ENCODE measurements at regions not wholly inside any gene's neighbourhood (a gene's known extent, or its start where the extent isn't known, plus 50 kb on each side); places are given as distances from the start of the nearest gene placed in this dataset.

- Histone ChIP-seq H3K4me3 (peak overlapping the region; percentile 23 to 65 (median 49)), H3K4me1 (no peaks in the 10 kb centered on the region), H3K9me3 (no peaks in the 10 kb centered on the region), H3K27ac (no peak overlapping the region), H3K27me3 (no peaks in the 10 kb centered on the region), H3K36me3 (no peaks in the 10 kb centered on the region)
- no peak for DNase-seq (ENCODE audit: low spot score in 2 of 2)
- intact Hi-C loops (cut with DNase I; ENCODE audit: low total_unique reads): no loop called here
- TF ChIP-seq POLR2AphosphoS5 (IDR thresholded peaks at IDR 0.05): no peak
- no peak for TF ChIP-seq POLR2A (IDR thresholded peaks at IDR 0.05)
- no peak for TF ChIP-seq CTCF (IDR thresholded peaks at IDR 0.05)
These were observed 767.3 kb upstream of the TBX3 start for GRCh38 chr12:115451151-115451779.

- Histone ChIP-seq H3K4me3 (no peak overlapping the region), H3K27me3 (no peaks in the 10 kb centered on the region), H3K36me3 (no peaks in the 10 kb centered on the region), H3K27ac (no peak overlapping the region), H3K9me3 (no peaks in the 10 kb centered on the region), H3K4me1 (no peaks in the 10 kb centered on the region)
- DNase-seq (ENCODE audit: low spot score in 2 of 2): no peak
- TF ChIP-seq POLR2AphosphoS5 (IDR thresholded peaks at IDR 0.05) (no peak), CTCF (IDR thresholded peaks at IDR 0.05) (no peak), POLR2A (IDR thresholded peaks at IDR 0.05) (no peak)
- intact Hi-C loops (cut with DNase I; ENCODE audit: low total_unique reads): no loop called here
These were observed 766.7 kb upstream of the TBX3 start for GRCh38 chr12:115450710-115451109.

GRCh38 chr12:115450017-115450416 is 766.0 kb upstream of the TBX3 start:
- H3K4me1 ChIP-seq: no peaks in the 10 kb centered on the region
- no peak for DNase-seq (ENCODE audit: low spot score in 2 of 2)
- no peaks in the 10 kb centered on the region for H3K36me3 ChIP-seq
- intact Hi-C loops (cut with DNase I; ENCODE audit: low total_unique reads): no loop called here
- H3K4me3 ChIP-seq: no peak overlapping the region
- no peaks in the 10 kb centered on the region for H3K27me3 ChIP-seq
- H3K27ac ChIP-seq: no peak overlapping the region
- no peak for TF ChIP-seq POLR2A (IDR thresholded peaks at IDR 0.05)
- no peak for TF ChIP-seq POLR2AphosphoS5 (IDR thresholded peaks at IDR 0.05)
- TF ChIP-seq CTCF (IDR thresholded peaks at IDR 0.05): no peak
- no peaks in the 10 kb centered on the region for H3K9me3 ChIP-seq

GRCh38 chr12:115449526-115449925 is 765.6 kb upstream of the TBX3 start:
- no peaks in the 10 kb centered on the region for H3K9me3 ChIP-seq
- no peaks in the 10 kb centered on the region for H3K4me1 ChIP-seq
- no peaks in the 10 kb centered on the region for H3K27me3 ChIP-seq
- no peak for DNase-seq (ENCODE audit: low spot score in 2 of 2)
- TF ChIP-seq CTCF (IDR thresholded peaks at IDR 0.05) (no peak), POLR2AphosphoS5 (IDR thresholded peaks at IDR 0.05) (no peak), POLR2A (IDR thresholded peaks at IDR 0.05) (no peak)
- no peaks in the 10 kb centered on the region for H3K36me3 ChIP-seq
- no peak overlapping the region for H3K27ac ChIP-seq
- H3K4me3 ChIP-seq: no peak overlapping the region
- intact Hi-C loops (cut with DNase I; ENCODE audit: low total_unique reads): no loop called here

- Histone ChIP-seq H3K4me3 (no peak overlapping the region), H3K4me1 (no peaks in the 10 kb centered on the region), H3K27ac (no peak overlapping the region), H3K27me3 (no peaks in the 10 kb centered on the region), H3K36me3 (no peaks in the 10 kb centered on the region), H3K9me3 (no peaks in the 10 kb centered on the region)
- intact Hi-C loops (cut with DNase I; ENCODE audit: low total_unique reads): no loop called here
- DNase-seq (ENCODE audit: low spot score in 2 of 2): no peak
- no peak for TF ChIP-seq POLR2A (IDR thresholded peaks at IDR 0.05)
- TF ChIP-seq POLR2AphosphoS5 (IDR thresholded peaks at IDR 0.05): peak in 1 of 3 donors; percentile 12
These were observed 760.4 kb upstream of the TBX3 start for GRCh38 chr12:115444346-115444745.
